C4-2B (cell line): ENCODE measurements at regions not wholly inside any gene's neighbourhood (a gene's known extent, or its start where the extent isn't known, plus 50 kb on each side); places are given as distances from the start of the nearest gene placed in this dataset.

Experiments used
- H3K27ac ChIP-seq: fragments of 450-650 bp; 2 replicates; pipeline ENCODE4 v1.5.1; 2017
- CTCF ChIP-seq: fragments of 450-650 bp; conservative IDR thresholded peaks from 2 replicates; pipeline ENCODE4 v1.5.1; 2017; ENCODE audit warnings: mild to moderate bottlenecking
- ZFX ChIP-seq: fragments of 450-650 bp; IDR thresholded peaks from 2 replicates; pipeline ENCODE4 v1.6.1; 2017

- H3K27ac ChIP-seq: no peak overlapping the region
- TF ChIP-seq CTCF (no peak), ZFX (no peak)
These were observed 96.6 kb downstream of the SCGB2B2 start for GRCh38 chr19:34580408-34580807.

- no peak overlapping the region for H3K27ac ChIP-seq
- TF ChIP-seq CTCF (no peak), ZFX (no peak)
These were observed 97.0 kb downstream of the SCGB2B2 start for GRCh38 chr19:34580055-34580336.

GRCh38 chr19:34579281-34580054, 97.5 kb downstream of the SCGB2B2 start:
- no peak for TF ChIP-seq CTCF
- TF ChIP-seq ZFX: no peak

GRCh38 chr19:34578751-34579150, 97.2 kb downstream of the WTIP start:
- no peak for TF ChIP-seq ZFX
- TF ChIP-seq CTCF: no peak
- no peak overlapping the region for H3K27ac ChIP-seq

More at GRCh38 chr19:34579281-34580054, 97.5 kb downstream of the SCGB2B2 start:
- H3K27ac ChIP-seq: no peak overlapping the region

GRCh38 chr19:34578173-34578572, 96.6 kb downstream of the WTIP start:
- no peak overlapping the region for H3K27ac ChIP-seq
- TF ChIP-seq CTCF (no peak), ZFX (no peak)

GRCh38 chr19:34577531-34578101, 96.1 kb downstream of the WTIP start:
- no peak for TF ChIP-seq ZFX
- TF ChIP-seq CTCF: no peak
- H3K27ac ChIP-seq: no peak overlapping the region

GRCh38 chr19:34577056-34577455, 95.5 kb downstream of the WTIP start:
- no peak for TF ChIP-seq ZFX
- TF ChIP-seq CTCF: no peak

More at GRCh38 chr19:34577056-34577455, 95.5 kb downstream of the WTIP start:
- H3K27ac ChIP-seq: no peak overlapping the region
